Superior temporal gyrus (tissue), 1 donor: ENCODE measurements at regions not wholly inside any gene's neighbourhood (a gene's known extent, or its start where the extent isn't known, plus 50 kb on each side); places are given as distances from the start of the nearest gene placed in this dataset.

Source experiments
- DNase-seq: peaks from one replicate; pipeline ENCODE4 v3.0.0-alpha.2; 2016; ENCODE audit errors: extremely low spot score

DNA sequence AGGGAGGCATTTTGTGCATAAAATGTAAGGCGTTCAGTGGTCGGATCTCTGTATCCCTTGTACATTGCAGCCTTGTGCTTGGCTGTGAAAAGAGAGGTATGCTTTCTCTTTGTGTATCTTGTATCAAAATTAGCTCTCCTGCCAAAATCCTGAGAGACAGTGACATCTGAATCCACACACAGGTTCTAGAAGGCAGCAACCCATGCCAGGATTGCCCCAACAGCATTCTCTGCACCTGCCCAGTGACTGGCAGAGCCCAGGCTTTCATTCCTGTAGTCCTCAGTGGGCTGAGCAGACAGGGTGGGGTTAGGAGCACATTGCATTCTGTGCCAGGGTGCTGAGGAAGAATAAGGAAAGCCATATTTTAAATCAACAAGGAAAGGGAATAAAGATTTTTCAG is 740.3 kb upstream of the RAB6C start:
- no peak for DNase-seq

DNA sequence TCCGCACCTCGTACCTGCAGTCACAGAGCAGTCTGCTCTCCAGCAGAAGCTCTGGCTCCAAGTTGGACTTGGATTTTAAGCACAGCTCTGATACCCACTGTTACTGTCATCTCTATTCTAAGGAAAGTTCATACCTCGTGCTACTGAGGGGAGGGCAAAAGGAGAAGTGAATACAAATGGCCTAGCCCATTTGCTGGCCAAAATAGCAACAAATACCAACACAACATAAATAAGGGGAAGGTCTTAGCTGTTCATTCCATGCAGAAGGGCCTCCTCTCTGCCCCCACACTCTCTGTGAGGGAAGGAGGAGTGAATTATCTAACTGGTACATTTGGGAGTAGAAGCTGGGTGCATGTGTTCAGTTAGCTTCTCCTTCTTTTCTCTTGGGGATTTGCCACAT is 739.4 kb upstream of the RAB6C start:
- DNase-seq = no peak

DNA sequence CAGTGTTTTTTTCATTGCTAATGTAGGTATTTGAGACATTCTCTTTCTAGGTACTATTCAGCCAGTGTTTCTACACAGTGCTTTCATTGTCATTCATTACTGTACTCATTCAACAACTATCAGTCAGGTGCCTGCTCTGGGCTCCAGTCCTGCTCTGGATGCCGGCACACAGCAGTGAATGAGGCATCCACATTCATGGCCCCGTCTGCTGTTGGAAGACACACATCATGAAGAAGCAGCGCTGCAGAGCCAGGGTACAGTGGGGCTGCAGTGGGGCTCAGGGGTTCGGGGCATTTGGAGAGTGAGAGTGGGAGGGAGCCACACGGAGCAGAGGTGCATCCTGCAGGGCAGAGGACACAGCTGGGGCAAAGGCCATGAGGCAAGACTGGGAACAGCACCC is 737.2 kb upstream of the RAB6C start:
- no peak for DNase-seq

DNA sequence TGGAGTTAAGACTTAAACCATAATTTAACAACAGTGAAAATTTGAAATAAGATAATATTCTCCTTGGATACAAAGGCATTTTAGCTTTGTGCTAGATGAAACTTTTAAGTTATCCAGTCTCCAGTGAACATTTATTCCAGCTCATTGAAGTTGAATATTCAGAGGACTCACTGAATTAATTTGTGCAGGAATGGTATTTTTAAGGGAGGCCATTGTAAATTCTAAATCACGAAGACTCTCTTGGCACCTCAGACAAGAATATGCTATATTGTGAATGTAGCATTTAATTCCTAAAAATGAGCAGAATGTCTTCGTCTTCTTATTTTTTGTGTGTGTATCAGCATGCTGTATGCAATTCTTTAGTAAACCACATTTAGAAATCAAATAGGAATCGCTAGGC is 731.7 kb upstream of the RAB6C start:
- no peak for DNase-seq

DNA sequence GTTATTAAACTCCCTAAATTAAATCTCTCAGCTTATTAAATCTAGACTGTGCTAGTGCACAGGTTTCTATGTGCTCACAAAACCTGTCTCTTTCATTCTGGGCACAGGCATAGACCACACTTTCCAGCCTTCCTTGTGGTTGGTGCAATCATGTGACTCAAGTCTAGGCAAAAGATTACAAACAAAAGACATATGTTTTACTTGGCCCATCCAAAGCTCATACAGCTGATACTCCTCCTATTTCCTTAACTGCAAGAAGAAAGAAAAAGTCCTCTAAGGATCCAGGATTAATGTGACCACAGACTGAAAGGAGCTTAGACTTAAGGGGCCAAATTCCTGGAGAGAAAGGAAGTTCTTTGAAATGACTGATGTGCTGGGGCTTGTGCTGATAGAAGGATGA is 731.3 kb upstream of the RAB6C start:
- DNase-seq = no peak

DNA sequence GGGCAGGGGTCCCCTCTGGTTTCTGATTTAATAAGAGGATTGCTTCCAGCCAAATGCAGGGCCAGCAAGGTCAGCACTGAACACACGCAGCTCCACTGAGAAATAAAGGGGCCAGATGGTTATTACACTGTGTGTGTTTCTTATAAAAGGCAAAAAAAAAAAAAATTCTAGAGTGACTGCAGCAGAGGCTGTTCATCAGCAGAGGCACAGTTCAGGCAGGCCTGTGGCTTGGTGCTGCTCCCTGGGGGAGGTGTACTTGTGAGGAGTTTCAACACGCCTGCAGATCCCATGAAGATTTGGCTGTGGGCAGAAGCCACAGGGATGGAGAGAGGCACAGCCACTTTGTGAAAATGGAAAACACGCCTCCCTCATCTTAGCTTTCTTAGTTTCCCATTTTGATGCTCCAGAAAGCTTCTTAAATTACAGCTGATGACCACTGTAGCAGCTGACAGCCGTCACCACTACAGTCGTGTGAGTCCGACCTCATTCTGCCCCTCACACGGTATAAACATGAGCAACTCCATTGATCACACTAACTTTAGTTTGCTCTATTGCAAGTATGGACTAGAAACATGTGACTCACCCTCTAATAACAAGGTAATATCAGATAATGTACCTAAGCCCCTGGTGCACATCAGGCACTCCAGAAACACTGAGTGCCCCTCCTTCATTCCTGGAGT is 726.5 kb upstream of the RAB6C start:
- no peak for DNase-seq

DNA sequence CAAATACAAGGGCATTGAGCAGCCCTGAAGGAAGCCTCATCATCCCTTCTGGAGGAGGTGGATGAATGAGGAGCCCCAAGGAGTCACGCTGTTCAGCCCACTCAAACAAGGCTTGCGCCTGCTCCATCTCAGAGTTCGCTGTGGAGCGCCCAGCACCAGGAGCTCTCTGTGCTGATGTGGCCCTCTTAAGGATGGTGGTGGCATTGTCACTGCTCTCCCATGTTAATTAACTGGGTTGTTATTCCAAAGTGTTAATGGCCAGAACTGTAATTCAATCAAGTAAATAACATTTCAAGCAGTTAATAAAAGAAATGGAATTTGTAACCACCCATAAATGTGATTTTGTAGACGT is 726.0 kb upstream of the RAB6C start:
- DNase-seq = peak; percentile 51

DNA sequence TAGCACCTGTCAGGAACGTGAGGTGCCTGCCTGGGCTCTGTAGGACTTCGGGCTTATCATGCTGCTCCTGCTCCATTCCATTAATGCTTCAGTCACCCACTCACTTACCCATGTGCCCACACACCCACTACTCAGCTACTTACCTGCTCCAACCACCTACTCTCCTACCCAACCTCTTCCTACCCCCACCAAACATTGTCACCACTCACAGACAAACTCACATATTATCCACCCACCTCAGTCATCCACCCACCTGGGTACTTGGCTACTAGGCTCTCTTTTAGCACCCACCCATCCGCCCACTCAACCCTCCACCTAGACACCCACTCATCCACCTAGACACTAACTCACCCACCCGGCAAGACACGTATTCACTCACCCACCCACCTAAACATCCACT is 724.7 kb upstream of the RAB6C start:
- DNase-seq = no peak

DNA sequence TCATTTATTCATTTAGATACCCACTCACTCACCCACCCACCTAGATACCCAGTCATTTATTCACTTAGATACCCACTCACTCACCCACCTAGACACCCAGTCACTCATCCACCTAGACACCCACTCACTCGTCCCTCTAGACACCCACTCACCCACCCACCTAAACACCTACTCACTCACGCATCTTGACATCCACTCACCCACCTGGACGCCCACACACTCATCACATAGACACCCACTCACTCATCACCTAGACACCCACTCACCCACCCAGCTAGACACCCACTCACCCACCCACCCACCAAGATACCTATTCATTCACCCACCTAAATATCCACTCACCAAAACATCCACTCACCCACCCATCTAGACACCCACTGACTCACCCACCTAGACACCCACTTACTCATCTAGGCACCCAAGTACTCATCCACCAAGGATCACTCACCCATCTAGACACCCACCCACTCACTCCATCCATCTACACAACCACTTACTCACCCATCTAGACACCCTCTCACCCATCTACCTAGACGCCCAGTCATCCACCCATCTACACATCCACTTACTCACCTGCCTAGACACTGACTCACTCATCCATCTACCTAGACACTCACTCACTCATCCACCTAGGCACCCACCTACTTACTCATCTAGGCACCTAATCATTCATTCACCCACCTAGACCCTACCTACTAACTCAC is 723.7 kb upstream of the RAB6C start:
- no peak for DNase-seq

DNA sequence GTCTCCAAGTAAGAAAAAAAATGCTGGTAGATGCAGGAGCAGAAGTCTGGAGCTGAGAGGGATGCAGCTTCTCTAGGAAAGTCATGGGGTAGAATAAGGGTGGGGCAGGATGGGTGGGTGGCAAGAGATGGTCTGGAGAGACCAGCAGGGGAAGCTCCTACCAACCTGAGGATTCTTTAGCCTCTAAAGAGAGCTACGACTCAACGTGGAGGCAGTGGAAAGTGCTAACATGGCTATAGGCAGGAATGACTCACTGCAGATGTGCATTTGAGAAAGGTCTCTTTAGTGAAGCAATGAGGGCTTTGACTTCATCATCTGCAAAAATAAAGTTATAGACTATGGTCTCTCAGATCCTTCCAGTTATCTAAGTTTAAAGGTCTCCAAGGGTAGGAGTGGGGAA is 722.8 kb upstream of the RAB6C start:
- no peak for DNase-seq

DNA sequence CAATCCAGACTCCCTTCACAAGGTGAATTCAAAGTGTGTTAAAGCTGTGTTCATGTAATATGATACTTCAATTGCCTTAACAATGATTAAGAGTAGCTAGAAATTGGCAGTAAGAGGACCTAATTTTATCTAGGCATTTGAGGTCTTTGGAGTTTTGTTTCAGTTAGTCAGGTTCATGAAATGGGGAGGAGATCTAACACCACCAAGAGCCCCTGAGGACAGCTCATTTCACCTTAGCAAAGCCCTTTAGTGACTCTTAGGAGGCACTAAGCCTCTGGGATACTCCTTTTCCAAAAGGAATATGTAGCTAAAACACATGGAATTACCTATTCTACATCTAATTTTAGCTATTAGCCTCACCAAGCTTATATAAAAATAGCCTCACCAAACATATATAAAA is 716.5 kb upstream of the RAB6C start:
- no peak for DNase-seq

DNA sequence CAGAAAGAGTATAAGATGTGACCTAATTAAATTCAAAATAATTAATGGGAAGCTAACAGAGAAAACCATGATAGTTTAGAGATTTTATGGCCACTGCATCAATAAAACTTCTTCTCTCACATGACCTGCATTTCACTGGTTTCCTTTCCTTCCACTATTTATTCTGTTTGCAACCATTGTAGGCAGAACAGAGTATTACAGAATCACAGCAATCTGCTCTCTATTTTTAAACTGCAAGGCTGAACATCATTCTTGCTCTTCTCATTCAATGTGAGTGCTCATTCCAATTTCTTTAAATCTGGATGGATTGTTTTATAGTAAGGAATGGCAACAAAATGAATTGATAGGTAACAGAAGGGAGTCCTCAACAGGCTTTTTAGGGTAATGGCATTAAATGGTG is 715.5 kb upstream of the RAB6C start:
- no peak for DNase-seq

DNA sequence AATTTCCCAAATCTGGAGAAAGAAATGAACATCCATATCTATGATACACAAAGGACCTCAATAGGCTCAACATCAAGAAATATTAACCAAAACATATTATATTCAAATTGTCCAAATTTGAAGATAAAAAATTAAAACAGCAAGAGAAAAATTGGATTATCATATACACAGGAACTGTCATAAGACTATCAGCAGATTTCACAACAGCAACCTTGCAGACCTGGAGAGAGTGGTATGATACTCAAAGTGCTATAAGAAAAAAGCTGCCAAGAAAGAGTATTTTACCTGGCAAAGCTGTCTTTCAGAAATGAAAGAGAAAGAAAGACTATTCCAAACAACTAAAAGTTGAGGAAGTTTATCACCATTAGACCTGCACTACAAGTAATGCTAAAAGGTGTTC is 711.9 kb upstream of the RAB6C start:
- DNase-seq = no peak

DNA sequence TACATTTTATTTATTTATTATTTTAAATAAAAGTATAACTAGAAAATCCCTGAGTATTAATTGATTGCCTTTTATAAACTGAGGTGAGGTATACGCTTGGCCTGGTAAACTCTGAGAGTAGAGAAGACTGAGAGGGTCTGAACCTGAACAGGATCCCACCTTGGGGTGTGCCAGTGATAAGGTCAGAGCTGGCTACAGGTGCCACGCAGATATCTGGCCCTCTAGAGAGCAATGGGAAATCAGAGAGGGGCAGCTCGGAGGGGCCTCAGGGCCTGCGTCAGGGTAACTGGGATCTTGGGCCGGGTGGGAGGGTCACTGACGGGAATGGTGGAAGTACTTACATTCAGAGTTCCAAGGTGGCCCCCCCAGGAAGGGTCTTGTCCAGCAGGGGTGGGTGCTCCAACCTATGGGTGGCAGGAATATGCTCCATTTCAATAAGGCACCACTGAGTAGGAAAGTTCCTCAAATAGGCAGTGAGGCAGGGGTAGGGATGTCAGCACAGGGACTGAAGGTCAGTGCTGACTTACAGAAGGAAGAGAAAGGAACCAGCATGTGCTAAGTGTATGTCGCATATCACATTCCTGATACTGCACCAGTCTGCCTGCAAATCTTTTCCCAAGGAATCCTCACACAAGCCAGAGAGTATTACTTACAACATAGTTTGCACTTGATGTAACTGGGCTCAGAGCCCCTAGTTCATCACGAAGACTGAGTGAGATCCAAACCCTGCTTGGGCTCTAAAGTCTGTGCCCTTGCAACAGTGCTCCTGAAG is 706.0 kb upstream of the RAB6C start:
- no peak for DNase-seq

DNA sequence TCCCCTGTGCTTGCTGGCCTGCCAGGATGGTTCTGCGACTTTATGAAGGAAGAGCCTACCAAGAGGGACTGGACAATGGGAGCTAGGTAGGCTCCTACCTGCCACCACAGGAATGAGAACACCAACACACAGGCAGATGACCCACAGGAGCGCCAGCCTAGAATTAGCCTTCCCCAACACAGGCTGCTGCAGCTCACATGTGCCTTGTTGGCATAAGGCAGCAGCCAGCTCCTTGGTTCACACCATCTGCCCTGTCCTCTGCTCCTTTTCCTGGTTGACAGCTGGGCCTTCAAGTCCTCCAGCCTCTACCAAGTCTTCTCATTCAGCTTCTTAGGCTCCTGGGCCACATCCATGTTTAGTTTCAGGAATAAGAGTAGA is 705.4 kb upstream of the RAB6C start:
- no peak for DNase-seq

DNA sequence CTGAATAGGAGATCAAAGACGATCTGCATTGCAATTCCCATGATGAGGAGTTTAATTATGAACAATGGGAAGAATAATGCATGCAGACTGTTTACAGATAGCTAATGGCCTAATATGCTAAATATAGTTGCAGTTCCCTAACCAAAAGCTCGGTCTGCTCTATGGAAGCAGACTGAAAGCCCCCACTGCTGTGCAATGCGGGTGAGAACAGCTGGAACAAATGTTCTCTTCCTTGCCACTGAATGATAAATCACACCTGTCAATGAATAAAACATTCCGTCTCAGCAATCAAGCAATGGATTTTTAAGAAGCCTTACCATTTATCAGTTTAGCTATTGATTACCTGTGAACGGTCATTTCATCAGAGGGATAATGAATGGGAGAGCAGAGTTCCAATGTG is 704.5 kb upstream of the RAB6C start:
- DNase-seq = no peak

DNA sequence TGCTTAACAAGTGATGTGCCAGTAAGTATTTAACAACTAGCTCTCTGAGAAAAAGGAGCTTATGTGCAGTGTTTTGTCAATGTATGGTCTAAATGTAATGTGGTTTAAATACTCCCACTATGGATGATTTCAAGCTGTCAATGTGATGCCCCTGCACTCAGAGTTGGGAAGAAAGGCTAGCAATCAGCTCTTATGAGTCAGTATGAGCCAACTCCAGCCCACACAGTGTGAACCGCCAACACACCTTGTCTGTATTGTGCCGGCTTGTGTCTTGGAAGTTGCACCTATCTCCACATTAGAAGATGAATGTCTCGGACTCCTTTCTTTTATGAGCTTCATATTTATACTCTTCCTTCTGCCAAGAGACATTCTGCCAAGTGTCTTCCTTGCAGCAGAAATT is 703.8 kb upstream of the RAB6C start:
- no peak for DNase-seq

DNA sequence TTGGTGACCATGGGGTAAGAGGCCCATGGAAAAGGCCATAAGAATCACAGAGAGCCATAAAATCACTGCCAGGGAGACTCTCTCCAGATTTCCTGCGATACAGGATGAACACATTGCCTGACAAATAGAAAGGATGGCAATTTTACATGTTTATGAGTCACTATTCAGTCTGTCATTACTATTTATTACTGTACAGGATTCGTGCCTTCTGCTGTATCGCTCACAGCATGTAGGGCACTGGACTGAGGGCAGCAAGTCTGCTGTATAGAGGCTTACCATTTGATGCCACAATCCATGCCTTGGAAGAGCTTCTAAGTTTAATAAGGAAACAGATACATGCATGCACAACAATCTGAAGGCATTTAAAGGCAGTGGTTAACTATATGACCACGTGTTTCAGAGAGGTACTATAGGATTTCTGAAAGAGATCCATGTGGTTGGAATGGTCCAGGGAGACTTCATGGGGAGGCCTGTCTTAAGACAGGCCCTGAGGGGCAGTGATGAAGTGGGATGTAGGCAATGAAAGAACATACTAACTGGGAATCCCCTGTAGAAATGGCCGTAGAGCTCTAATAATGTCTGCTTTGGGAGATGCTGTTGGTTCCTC is 702.4 kb upstream of the RAB6C start:
- no peak for DNase-seq

DNA sequence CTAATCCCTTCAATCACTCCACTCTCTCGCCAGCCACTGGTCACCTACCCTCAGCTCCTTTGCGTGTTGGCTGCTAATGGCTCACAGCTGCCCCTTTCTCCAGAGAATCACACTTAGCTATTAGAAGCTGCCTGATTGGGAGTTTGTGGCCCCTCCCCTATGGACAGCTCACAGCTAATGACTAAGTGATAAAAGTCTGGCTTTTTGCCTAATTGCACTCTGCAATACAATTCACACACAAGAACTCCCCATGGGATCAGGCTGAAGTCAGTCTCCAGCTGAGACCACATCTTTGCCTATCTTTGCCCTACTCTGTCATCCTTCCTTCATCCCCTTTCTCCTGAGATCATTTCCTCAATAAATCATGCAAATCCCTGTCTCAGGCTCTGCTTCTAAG is 701.9 kb upstream of the RAB6C start:
- DNase-seq = no peak

DNA sequence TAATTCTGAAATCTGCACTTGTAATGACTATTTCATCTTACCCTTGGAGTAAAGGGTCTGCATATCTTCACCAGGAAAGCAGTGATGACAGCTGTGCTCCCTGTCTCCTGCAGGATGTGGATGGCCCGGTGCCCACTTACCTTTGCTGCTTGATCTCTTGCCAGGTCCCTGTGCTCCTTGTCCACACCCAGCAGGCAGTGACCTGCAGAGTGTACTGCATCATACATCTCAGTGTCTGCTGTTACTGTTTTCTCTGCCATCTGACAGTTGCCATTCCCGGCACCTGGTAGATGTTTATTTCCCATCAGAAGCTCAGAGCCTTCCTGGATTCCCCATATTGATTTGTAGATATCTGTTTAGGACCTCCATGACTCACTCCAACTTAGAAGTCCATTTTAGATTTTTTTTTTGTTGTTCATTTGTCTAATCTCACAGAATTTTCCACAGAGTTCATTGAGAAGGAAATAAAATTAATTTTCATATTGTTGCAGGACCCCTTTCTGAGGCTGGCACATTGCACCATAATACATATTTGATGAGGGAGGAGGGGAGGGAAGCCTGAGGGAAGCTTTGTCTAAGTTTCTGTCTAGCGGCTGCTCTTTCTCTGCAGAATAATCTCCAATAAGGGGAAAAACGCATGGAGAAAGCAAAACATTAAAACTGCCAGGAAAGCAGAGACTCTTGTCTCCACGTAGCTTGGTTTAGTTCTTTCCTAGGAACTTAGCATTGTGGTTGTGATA is 697.5 kb upstream of the RAB6C start:
- no peak for DNase-seq

DNA sequence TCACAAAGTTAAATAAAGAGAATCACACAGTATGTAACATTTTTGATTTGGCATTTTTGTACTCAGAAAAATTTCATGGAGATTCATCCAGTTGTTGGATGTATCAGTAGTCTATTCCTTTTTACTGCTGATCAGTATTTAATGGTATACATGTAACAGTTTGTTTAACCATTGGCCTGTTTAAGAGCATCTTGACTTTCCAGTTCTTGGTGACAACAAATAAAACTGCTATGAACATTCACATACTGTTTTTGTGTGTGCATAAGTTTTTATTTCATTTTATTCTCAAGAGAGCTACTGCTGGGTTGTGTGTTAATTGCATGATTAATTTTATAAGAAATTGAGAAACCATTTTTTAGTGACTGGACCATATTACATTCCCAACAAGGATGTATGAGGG is 694.5 kb upstream of the RAB6C start:
- no peak for DNase-seq

DNA sequence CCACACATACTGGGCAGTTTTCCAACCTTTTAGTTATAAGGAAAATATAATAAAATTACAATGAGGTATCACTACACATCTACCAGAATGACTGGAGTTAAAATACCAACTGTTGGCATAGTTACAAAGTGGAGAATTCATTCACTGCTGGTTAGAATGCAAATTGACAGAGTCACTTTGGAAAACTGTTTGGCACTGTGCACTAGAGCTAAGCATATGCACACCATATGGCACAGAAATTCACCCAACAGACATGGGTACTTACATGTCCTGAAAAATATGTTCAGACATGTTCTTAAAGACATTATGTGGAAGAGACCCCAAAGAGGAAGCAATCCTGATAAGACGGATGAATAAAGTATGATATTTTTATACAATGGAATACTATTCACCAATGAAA is 686.1 kb upstream of the RAB6C start:
- DNase-seq = no peak
